Smooth muscle cell of the brain vasculature (primary cell): ENCODE measurements at regions not wholly inside any gene's neighbourhood (a gene's known extent, or its start where the extent isn't known, plus 50 kb on each side); places are given as distances from the start of the nearest gene placed in this dataset.

ENCODE experiments used
- DNase-seq: peaks from one replicate; pipeline ENCODE4 v3.0.0-alpha.2; 2012; ENCODE audit warnings: low read depth, low spot score

DNA sequence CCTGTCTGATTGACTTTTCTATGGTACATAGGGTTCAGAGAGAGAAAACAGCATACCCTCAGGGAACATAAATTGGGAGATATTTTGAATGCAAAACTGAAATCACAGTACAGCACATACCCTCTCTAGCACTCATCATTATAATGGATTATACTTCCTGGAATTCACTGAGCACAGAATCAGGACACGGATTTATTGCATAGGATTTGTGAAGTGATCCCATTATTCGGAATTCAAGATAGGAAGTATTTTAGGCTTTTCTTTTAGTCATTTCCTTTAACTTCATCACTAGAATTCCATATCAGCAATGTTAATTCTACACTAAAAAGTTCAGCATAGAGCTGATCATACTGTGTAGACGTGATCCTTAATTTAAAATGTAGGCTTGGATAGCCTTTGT lies 407.0 kb downstream of the PID1 start:
- no peak for DNase-seq

- DNase-seq = no peak
Observed at GRCh38 chr2:228860601-228861285, 410.3 kb downstream of the PID1 start.

- DNase-seq = no peak
Observed at GRCh38 chr2:228853151-228853550, 417.9 kb downstream of the PID1 start.

- no peak for DNase-seq
Observed at GRCh38 chr2:228848638-228849037, 422.4 kb downstream of the PID1 start.

DNA sequence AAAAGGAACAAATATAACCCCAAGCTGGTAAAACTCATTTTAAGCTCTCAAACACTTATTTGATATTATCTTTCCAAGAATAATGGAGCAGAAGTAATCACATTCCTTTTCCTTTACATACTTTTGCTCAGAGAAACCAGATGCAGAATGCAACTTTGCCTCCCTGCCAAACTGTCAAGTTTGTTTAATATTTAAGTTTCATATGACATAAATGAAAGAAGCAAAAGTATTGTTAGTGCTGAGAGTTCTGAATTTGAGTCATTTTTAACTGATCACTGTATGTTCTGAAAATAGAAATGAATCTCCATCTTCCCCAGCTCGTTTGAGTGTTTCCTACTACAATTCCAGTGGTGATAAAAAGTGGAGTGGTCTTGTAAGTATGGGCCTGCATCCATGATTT lies 423.4 kb downstream of the PID1 start:
- DNase-seq = no peak

DNA sequence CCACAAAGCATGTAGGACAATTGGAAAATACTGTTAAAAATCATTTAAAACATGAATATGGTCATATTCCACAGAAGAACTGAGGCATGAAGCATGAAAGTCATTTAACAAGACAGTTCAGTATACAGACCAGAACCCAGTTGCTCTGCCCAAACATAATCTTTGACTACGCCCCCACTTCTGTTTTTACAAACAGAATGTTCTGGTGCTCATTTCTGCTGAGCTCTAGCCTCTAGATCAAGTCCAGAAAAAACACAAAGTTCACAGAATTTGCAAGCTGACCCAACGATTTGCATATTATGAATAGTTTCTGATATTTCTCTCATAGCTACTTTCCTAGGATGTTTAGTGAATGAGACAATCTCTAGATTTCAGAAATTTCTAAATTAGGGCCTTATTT lies 424.9 kb downstream of the PID1 start:
- DNase-seq = no peak

DNA sequence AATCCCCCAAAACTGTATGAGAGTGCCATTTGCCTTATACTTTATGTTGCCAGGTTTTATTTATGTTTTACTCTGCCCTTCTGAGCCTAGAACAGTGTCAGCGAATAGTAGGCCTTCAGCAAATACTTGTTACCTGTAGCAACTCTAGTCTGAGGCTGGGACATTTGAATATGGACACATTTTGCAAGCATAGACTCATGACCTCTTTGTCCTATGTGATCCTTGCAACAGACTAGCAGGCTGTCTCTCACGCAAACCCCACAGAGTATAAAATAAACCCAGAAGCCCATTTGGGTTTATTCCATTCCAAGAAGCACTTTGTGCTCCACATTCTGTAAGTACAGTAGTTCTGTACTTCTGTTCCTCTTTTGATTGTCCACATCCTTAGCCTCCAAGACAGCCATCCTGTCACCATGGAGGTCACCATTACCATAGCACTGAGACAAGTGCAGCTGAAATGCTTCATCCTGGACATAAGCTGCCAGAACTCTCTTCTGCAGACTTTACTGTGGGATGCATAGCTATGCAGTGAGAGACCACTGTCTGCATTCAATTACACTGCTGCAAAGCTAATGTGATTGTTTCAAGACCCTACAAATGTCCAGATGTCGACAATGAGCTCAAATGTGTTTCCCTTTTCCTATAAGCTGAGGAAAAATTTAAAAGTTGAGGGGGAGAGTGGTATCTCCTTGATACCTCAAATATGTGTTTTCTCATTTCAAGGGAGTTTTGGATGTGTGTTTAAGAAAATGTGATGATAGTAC lies 425.7 kb downstream of the PID1 start:
- DNase-seq = no peak

DNA sequence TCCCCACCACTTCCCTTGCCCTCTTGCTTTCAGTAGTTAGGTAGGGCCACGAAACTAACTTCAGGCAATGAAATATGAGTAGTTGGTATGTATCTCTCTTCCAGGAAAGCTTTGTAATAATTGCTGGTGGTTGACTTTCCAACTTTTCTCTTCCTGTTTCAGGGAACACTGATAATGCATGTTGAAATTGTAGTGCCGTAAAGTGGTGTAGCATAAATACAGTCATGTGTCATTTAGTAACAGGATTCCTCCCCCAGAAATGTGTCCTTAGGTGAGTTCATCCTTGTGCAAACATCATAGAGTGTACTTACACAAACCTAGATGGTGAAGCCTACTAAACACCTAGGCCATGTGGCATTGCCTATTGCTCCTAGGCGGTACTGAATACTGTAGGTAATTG lies 429.2 kb downstream of the PID1 start:
- DNase-seq = no peak

DNA sequence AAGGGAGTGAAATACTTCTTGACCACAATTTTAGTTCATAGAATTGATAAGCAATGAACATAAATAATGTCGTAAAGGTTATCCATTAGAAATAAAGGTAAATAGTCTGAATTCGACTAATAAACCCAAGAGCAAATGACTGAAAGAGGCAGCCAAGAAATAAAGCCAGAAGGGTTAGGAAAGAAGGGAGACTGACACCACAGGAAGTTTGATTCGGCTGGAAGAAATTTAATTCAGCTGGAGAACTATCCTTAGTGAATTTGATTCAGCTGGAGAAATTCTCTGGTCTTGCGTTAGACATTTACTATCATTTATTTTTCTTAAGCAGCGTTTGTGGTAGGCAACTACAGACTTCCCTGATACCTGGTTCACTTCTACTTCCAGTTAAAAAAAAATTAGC lies 429.6 kb downstream of the PID1 start:
- DNase-seq = no peak

DNA sequence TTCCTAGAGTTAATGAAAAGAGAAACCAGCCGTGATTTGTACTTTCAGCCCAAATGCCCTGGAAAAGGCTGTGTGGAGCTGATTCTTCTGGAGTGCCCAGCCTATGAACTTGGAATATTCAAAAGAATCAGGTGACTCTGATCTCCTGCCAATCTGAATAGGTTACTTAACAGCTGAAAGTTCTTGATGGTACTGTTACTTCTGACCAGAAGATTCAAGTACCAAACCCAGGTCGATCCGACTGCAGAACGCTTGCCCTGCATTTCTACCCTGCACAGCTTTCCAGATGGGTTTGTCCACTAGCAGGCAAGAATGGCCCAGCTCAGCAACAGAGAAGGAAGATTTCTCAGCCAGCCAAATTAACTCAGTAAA lies 430.4 kb downstream of the PID1 start:
- no peak for DNase-seq

- no peak for DNase-seq
Observed at GRCh38 chr2:228840113-228840742, 430.9 kb downstream of the PID1 start.

DNA sequence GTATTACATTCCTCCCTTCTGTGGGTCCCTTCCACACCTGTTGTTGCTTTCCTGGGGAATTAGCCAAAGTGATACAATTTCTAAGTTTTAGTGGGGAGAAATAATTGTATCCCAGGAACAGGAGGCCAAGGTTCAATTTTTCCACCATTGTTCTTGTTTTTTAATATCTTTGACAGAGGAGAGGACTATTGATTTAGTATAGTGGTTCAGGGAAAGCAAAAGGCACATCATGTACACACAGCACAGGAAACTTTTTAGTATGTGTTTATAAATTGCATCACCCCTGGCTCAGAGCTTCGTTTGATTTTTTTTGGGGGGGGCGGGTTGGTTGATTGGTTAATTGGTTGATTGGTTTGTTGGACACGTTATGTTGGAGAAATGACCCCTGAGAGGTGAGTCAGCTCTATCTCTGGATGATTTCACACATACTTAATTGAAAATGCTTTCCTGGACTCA lies 431.6 kb downstream of the PID1 start:
- DNase-seq = no peak

- DNase-seq = no peak
Observed at GRCh38 chr2:228838819-228839218, 432.3 kb downstream of the PID1 start.

DNA sequence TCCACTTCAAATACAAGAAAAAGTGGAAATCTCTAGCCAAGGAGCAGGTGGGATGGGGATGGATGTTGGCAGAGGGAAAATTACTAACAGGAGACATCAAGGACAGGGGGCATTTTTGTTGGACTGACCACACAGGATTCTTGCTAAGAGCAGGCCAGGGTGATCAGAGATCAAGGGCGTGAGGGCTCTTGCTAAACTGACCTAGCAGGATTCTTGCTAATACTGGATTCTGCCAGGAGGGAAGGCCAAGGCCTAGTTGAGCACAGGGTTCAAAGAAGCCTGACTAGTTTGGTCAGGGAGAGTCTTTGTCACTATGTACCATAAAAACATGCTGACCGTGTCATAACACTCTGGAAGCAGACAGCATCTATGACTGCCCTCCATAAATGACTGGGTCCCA lies 442.7 kb downstream of the PID1 start:
- no peak for DNase-seq

DNA sequence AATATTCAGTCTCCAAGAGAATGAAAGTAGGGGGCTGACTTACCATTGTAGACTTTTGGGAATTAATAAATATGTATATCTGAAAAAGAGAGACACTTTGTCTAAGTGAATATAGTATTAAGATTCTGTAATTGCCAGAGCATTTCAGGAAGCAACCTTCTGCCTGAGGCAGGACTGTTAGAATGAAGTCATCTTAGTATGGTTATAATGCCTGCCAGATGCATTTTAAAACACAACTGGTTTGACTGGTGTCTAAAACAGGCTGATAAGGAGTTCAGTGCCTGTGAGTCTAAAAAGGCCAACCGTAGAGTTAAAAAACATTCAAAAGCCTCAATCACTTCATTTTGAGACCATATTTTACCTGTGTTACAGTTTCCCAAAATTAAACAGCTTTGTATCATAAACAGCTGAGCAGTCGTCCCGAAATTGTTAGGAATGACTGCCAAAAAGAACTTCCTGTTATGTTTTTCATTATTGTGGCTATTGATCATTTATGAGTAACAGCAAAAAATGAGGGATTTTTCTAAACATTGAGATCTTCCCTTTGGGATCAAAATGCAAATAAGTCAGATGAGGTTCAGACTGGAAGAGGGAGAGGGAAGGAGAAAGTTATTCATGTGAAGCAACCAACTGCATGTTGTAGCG lies 443.9 kb downstream of the PID1 start:
- DNase-seq = no peak

GRCh38 chr2:228819701-228820100 lies 451.4 kb downstream of the PID1 start:
- DNase-seq = no peak

DNA sequence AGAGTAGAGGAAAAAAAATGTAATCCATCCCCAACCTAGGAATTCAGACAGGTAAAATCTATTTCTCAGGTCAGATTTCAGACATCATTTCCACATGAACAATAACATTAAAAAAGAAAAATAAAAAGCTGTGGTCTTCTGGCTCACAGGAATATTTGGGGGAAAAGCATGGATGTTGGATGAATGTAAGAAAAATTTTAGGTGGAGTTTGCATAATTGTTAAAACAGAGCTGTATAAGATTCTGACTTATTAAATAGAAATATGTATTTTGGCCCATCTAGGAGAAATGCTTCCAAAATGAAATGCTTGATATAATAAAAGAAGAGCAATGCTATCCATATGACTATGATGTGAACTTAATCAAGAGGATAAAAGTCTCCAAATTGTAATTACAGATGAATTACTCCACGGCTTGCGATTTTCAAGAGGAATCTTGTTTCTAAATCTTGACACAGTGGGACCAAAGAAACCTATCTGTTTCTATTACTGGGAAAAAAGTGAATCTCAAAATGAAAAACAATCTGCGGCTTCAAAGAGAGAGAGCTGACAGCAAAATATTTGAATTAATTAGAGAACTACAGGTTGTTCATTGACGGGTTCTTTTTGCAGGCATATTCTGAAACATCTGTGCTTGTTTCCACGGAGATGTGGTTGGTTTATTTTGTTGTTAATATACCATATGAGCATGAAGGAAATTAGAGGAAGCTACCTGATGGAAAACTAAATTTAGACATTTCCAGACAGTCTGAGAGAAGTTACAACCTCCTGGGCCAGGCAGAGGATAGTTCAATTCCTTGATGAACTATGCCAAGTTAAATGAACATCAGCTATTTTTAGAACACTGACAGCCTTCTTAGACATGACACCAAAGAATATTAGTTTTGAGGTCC lies 468.7 kb downstream of the PID1 start:
- DNase-seq = no peak

DNA sequence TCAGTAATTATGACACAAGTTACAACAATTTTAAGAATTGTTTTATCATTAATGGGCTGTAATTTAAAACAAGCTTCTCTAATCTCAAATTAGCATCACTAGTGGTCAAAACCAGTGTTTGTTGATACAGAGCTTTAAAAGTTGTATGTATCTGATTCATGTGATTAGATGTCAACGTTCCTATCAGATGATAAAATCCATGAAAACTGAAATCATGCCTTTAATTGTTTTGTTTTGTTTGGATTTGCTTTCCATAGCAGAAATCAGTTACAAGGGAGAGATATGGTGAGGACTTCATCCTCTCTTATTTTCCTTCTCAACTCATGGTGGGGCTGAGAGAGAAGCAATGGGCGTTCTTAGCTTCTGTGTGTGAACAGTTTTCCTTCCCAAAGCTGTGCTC lies 469.6 kb downstream of the PID1 start:
- DNase-seq = no peak

- DNase-seq = no peak
Observed at GRCh38 chr2:228799208-228799588, 471.9 kb downstream of the PID1 start.

DNA sequence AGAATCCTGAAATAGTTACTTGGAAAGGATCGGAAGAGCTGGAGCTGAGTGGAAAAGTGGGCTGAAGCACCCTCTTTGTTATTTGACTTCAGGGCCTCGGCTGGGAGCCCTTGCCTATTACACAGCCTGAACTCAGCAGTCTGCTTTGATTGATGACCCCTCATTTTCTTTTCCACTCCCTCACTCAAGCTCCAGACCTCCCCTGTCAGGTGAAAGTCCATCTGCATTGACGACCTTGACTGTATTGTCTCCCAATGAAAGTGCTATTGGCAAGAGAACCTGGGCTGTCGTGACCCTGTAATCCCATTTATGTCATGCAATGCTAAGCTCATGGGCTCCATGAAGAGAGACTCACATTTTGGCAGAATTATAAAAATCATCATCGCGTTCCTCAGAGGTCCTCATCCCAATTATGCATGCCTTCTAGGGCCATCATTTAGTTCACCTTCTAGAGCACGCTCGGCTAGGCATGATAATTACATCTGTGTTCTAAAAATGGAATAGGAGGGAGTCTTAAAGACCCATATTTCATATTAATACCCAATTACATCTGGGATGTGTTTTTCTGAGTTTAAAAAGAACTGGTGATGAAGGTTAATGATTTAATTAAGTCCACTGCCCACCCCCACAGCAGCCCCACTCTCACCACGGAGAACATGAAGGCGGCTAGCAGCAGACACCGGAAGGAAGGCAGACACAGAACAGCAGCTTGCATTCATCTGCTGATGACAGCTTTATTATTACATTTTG lies 472.5 kb downstream of the PID1 start:
- DNase-seq = no peak

DNA sequence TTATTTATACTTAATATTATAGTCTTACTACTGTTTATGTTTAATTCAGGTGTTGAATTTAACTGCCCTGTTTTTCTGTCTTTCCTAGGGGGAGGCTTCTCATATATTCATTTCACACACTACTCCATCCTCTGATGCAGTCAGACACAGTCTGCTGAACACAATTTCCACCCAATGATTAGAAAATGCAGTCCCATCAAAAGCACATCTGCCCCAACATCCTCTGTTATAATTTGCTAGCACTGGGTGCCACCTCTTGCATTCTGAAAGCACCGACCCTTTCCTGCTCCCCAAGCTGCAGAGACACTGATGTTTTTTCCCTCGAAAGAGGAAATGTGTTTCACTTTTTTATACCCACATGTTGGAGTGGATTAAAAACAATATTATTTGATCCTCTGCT lies 474.7 kb downstream of the PID1 start:
- no peak for DNase-seq
